DND-41 (cell line): ENCODE measurements at regions not wholly inside any gene's neighbourhood (a gene's known extent, or its start where the extent isn't known, plus 50 kb on each side); places are given as distances from the start of the nearest gene placed in this dataset.

Experiments used
- EZH2 ChIP-seq: IDR thresholded peaks from 3 replicates; pipeline ENCODE4 v1.6.1; 2012; ENCODE audit warnings: borderline replicate concordance, low read depth, mild to moderate bottlenecking, moderate library complexity, low read length, inconsistent platforms; ENCODE audit not compliant: severe bottlenecking
- TF ChIP-seq, protein P1 (sequence below): IDR thresholded peaks from 2 replicates; pipeline ENCODE4 v1.5.1; 2012; ENCODE audit warnings: borderline replicate concordance, low read length, moderate library complexity, mild to moderate bottlenecking; ENCODE audit not compliant: poor library complexity, severe bottlenecking; ENCODE audit errors: extremely low read depth

DNA sequence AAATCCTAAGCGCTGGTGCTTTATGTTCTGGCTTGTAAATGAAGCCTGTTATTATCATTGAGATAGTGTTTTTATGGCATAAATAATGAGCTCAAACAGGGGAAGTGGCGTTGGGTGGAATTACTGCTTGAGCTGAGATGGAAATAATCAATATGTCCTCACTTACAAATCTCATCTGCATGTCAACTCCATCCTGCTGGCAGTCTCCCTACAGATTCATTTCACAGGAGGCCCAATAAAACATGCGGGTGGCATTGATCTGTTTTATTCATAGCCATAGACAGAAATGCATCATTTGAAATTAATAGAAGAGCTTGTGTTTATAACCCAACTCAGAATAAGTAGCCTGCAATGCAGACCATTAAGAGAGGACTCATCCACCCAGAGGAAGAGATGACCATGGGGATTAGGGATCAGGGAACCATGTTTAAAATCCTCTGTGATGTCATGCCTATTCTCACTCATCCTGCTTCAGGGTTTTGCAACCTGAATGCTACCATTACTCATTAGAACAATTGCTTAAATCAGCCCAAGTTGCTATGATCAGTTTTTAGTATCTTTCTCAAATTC lies 680.4 kb downstream of the TLR4 start:
- TF ChIP-seq, protein P1, sequence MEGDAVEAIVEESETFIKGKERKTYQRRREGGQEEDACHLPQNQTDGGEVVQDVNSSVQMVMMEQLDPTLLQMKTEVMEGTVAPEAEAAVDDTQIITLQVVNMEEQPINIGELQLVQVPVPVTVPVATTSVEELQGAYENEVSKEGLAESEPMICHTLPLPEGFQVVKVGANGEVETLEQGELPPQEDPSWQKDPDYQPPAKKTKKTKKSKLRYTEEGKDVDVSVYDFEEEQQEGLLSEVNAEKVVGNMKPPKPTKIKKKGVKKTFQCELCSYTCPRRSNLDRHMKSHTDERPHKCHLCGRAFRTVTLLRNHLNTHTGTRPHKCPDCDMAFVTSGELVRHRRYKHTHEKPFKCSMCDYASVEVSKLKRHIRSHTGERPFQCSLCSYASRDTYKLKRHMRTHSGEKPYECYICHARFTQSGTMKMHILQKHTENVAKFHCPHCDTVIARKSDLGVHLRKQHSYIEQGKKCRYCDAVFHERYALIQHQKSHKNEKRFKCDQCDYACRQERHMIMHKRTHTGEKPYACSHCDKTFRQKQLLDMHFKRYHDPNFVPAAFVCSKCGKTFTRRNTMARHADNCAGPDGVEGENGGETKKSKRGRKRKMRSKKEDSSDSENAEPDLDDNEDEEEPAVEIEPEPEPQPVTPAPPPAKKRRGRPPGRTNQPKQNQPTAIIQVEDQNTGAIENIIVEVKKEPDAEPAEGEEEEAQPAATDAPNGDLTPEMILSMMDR: no peak
- TF ChIP-seq EZH2: no peak
